Keratinocyte (primary cell): ENCODE measurements at regions not wholly inside any gene's neighbourhood (a gene's known extent, or its start where the extent isn't known, plus 50 kb on each side); places are given as distances from the start of the nearest gene placed in this dataset.

Source experiments
- EZH2 ChIP-seq: IDR thresholded peaks from one replicate; pipeline ENCODE4 v1.6.1; 2012; ENCODE audit warnings: inconsistent platforms, mild to moderate bottlenecking, low read length, moderate library complexity
- TF ChIP-seq, protein P1 (sequence below), 3 experiments: IDR thresholded peaks in 1 of 3; conservative IDR thresholded peaks in 1 of 3; optimal IDR thresholded peaks in 1 of 3; 2 replicates in 2 of 3; 3 replicates in 1 of 3; pipeline versions ENCODE3 to v1.5.1; 2011; ENCODE audit warnings: low read length in 3 of 3, mild to moderate bottlenecking in 3 of 3, moderate library complexity in 2 of 3, control low read depth in 1 of 3, inconsistent platforms in 1 of 3; ENCODE audit not compliant: insufficient read depth in 2 of 3; ENCODE audit errors: extremely low read depth in 1 of 3

DNA sequence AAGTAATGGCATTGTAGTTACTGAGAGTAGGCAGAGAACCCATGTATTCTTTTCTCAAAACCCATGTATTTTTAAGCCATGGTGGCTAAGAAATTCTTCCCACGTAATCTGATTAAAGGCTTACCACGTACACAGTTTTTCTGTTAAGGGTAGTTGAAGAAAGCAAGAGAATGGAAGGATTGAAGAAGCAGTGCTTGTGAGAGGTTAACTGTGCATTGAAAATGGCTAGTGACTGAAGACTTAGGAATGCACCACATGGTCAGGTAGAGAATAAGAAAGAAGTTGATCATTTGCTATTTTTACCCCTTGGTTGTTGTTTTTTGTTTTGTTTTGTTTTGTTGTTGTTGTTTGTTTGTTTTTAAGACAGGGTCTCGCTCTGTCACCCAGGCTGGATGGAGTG, 178.9 kb upstream of the SNX7 start:
- TF ChIP-seq, protein P1, sequence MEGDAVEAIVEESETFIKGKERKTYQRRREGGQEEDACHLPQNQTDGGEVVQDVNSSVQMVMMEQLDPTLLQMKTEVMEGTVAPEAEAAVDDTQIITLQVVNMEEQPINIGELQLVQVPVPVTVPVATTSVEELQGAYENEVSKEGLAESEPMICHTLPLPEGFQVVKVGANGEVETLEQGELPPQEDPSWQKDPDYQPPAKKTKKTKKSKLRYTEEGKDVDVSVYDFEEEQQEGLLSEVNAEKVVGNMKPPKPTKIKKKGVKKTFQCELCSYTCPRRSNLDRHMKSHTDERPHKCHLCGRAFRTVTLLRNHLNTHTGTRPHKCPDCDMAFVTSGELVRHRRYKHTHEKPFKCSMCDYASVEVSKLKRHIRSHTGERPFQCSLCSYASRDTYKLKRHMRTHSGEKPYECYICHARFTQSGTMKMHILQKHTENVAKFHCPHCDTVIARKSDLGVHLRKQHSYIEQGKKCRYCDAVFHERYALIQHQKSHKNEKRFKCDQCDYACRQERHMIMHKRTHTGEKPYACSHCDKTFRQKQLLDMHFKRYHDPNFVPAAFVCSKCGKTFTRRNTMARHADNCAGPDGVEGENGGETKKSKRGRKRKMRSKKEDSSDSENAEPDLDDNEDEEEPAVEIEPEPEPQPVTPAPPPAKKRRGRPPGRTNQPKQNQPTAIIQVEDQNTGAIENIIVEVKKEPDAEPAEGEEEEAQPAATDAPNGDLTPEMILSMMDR (optimal IDR thresholded peaks at IDR 0.05 in 1 of 3, IDR thresholded peaks at IDR 0.05 in 1 of 3, conservative IDR thresholded peaks at IDR 0.05 in 1 of 3; ENCODE audit: extremely low read depth in 1 of 3, insufficient read depth in 2 of 3, low read length in 3 of 3): no peak
- TF ChIP-seq EZH2: no peak
